HepG2 (cell line): ENCODE measurements at regions not wholly inside any gene's neighbourhood (a gene's known extent, or its start where the extent isn't known, plus 50 kb on each side); places are given as distances from the start of the nearest gene placed in this dataset.

Source experiments
- ATAC-seq: fragments of 200-7000 bp; cut with Tn5 transposase; 3 replicates; pipeline ENCODE4 v1.9.1; 2020; ENCODE audit warnings: mild to moderate bottlenecking, moderate library complexity
- BruUV-seq: library from RNA; stranded (reverse); fragments of 400-500 nt; replicated peaks from 2 replicates; lab custom pipeline; 2021; lab: Mats Ljungman, UMichigan
- CTCF ChIA-PET: fragments of 300-600 bp; formaldehyde crosslinking; extraction: SDS; loops from one replicate; lab custom pipeline; 2021; ENCODE audit warnings: low total read pairs, inconsistent platforms, low intra/inter-chr PET ratio; lab: Yijun Ruan, JAX
- POLR2A ChIA-PET: fragments of 350-600 bp; sonication (Branson Sonifier 250); formaldehyde crosslinking; loops from one replicate; lab custom pipeline; 2020; ENCODE audit warnings: antibody characterized with exemption, inconsistent platforms; lab: Yijun Ruan, JAX
- DNase-seq: peaks from one replicate; pipeline ENCODE4 v3.0.0-alpha.2; 2015; ENCODE audit warnings: low spot score
- FAIRE-seq: peaks from 3 replicates; lab custom pipeline; 2011; peaks lifted over from hg19 to GRCh38; lab: Jason Lieb, UNC
- H2AFZ ChIP-seq: one replicate; pipeline ENCODE4 v1.6.1; 2011; ENCODE audit warnings: low read length, inconsistent platforms
- H3K27ac ChIP-seq: fragments of 300-600 bp; 3 replicates; pipeline ENCODE4 v1.8.0; 2011; ENCODE audit warnings: mixed run types, mild to moderate bottlenecking, mixed read lengths, low read length, inconsistent platforms; ENCODE audit not compliant: insufficient read depth; ENCODE audit errors: extremely low read length
- H3K27me3 ChIP-seq, 2 experiments: fragments of 200-600 bp in 1 of 2; 2 replicates in 1 of 2; 3 replicates in 1 of 2; pipeline versions ENCODE4 v1.6.0 to v1.8.0; 2011; ENCODE audit warnings: low read length in 2 of 2, mild to moderate bottlenecking in 2 of 2, moderate library complexity in 2 of 2, inconsistent platforms in 1 of 2; ENCODE audit not compliant: insufficient read depth in 2 of 2, control insufficient read depth in 1 of 2
- H3K36me3 ChIP-seq, 2 experiments: fragments of 200-600 bp in 1 of 2; replicated peaks in 1 of 2; 2 replicates in 1 of 2; 3 replicates in 1 of 2; pipeline versions ENCODE4 v1.5.1 to v1.8.0; 2011; ENCODE audit warnings: low read length in 2 of 2, inconsistent platforms in 1 of 2; ENCODE audit not compliant: insufficient read depth in 2 of 2, control insufficient read depth in 1 of 2
- H3K4me1 ChIP-seq: 2 replicates; pipeline ENCODE4 v1.5.1; 2012; ENCODE audit warnings: low read length, inconsistent platforms; ENCODE audit not compliant: insufficient read depth
- H3K4me2 ChIP-seq: 2 replicates; pipeline ENCODE4 v1.6.0; 2011; ENCODE audit warnings: low read depth, low read length, inconsistent platforms
- H3K4me3 ChIP-seq, 3 experiments: fragments of 200-600 bp in 1 of 3; sonication (generic), shearing (Covaris generic) in 1 of 3; replicated peaks in 1 of 3; 2 replicates each; pipeline ENCODE4 v1.5.1; 2011 to 2016; ENCODE audit warnings: low read length in 3 of 3, inconsistent platforms in 2 of 3, low read depth in 2 of 3, mild to moderate bottlenecking in 2 of 3, control low read depth in 1 of 3, mixed read lengths in 1 of 3; ENCODE audit not compliant: insufficient read depth in 1 of 3
- H3K79me2 ChIP-seq: one replicate; pipeline ENCODE4 v1.6.1; 2011; ENCODE audit warnings: low read length, inconsistent platforms; ENCODE audit not compliant: insufficient read depth
- H3K9ac ChIP-seq: 2 replicates; pipeline ENCODE4 v1.6.0; 2011; ENCODE audit warnings: mild to moderate bottlenecking, low read depth, low read length, inconsistent platforms; ENCODE audit not compliant: insufficient read depth
- H3K9me3 ChIP-seq: 2 replicates; pipeline ENCODE4 v1.5.1; 2012; ENCODE audit warnings: mild to moderate bottlenecking, low read length
- H4K20me1 ChIP-seq: 2 replicates; pipeline ENCODE4 v1.6.0; 2011; ENCODE audit warnings: inconsistent platforms, mild to moderate bottlenecking, low read length, moderate library complexity; ENCODE audit not compliant: insufficient read depth
- CENPX ChIP-seq: sonication (generic); formaldehyde crosslinking; IDR thresholded peaks from 2 replicates; pipeline ENCODE4 v1.9.0; 2021; ENCODE audit warnings: mild to moderate bottlenecking, missing genetic modification reagents, moderate library complexity
- ELF4 ChIP-seq: sonication (generic); formaldehyde crosslinking; IDR thresholded peaks from 2 replicates; pipeline ENCODE4 v1.5.0; 2020; ENCODE audit warnings: missing genetic modification reagents, mild to moderate bottlenecking, moderate library complexity, borderline replicate concordance
- ETV6 ChIP-seq: sonication (generic); formaldehyde crosslinking; conservative IDR thresholded peaks from 2 replicates; pipeline ENCODE4 v1.4.0; 2020; ENCODE audit warnings: missing genetic modification reagents
- HBP1 ChIP-seq: IDR thresholded peaks from 2 replicates; pipeline ENCODE4 v1.6.1; 2016; ENCODE audit warnings: low read depth, control low read depth
- MEIS2 ChIP-seq: sonication (generic); formaldehyde crosslinking; IDR thresholded peaks from 2 replicates; pipeline ENCODE4 v1.9.0; 2021; ENCODE audit warnings: mild to moderate bottlenecking, missing genetic modification reagents
- SMAD3 ChIP-seq: sonication (generic); formaldehyde crosslinking; IDR thresholded peaks from 2 replicates; pipeline ENCODE4 v1.4.0; 2020; ENCODE audit warnings: missing genetic modification reagents
- ZBTB7B ChIP-seq: sonication (generic); formaldehyde crosslinking; IDR thresholded peaks from 2 replicates; pipeline ENCODE4 v1.4.0; 2020; ENCODE audit warnings: missing genetic modification reagents
- ZNF275 ChIP-seq: sonication (generic); formaldehyde crosslinking; IDR thresholded peaks from 2 replicates; pipeline ENCODE4 v1.8.0; 2022; ENCODE audit warnings: missing genetic modification reagents, mild to moderate bottlenecking, inconsistent platforms, borderline replicate concordance
- ZNF317 ChIP-seq: sonication (generic); formaldehyde crosslinking; IDR thresholded peaks from 2 replicates; pipeline ENCODE4 v1.5.0; 2020; ENCODE audit warnings: mild to moderate bottlenecking, missing genetic modification reagents
- ZNF382 ChIP-seq: sonication (generic); formaldehyde crosslinking; IDR thresholded peaks from 2 replicates; pipeline ENCODE4 v1.5.0; 2020; ENCODE audit warnings: missing genetic modification reagents, mild to moderate bottlenecking, borderline replicate concordance
- ZNF746 ChIP-seq: sonication (generic); formaldehyde crosslinking; IDR thresholded peaks from 2 replicates; pipeline ENCODE4 v1.8.0; 2022; ENCODE audit warnings: mild to moderate bottlenecking, missing genetic modification reagents
- WGBS: methylation state at CpG from one replicate; pipeline ENCODE4 v1.1.6; 2017; ENCODE audit warnings: low lambda C conversion rate; 5-methylcytosine and 5-hydroxymethylcytosine counted together
- in situ Hi-C: cut with HindIII; loops from 2 replicates; pipeline ENCODE4 v1.10.0; 2017; ENCODE audit warnings: low pct_unique_long_range_greater_than_20kb; ENCODE audit not compliant: extremely low pct_ligation_motif_present
- intact Hi-C: fragments of 100-400 bp; cut with micrococcal nuclease; formaldehyde crosslinking; loops from one replicate; pipeline ENCODE4 v1.10.0; 2022; ENCODE audit not compliant: unreplicated experiment

- no peak for FAIRE-seq
Observed at GRCh38 chr10:130358981-130359650, 222.9 kb downstream of the GLRX3 start.

GRCh38 chr10:130359711-130360110, 223.5 kb downstream of the GLRX3 start:
- H3K27ac ChIP-seq: no peak overlapping the region
- no TSS peak for BruUV-seq
- H3K9me3 ChIP-seq: no peaks in the 10 kb centered on the region
- intact Hi-C loops: no loop called here
- H3K27me3 ChIP-seq: peaks cover 0 to 4% of the 10 kb centered on the region in 2 experiments; a peak in 1 of 5 replicates
- no peaks in the 10 kb centered on the region for H3K79me2 ChIP-seq
- no peak overlapping the region for H3K4me2 ChIP-seq
- H3K4me3 ChIP-seq: no peak overlapping the region
- POLR2A ChIA-PET: no interaction called here
- ATAC-seq: no peak
- in situ Hi-C loops: no loop called here
- no peaks in the 10 kb centered on the region for H3K4me1 ChIP-seq
- no peak for TF ChIP-seq ZNF317 (CRISPR knock-in tag)
- TF ChIP-seq MEIS2 (CRISPR knock-in tag): no peak
- TF ChIP-seq ZNF382 (CRISPR knock-in tag): no peak
- TF ChIP-seq ETV6 (CRISPR knock-in tag): no peak
- TF ChIP-seq HBP1: no peak
- TF ChIP-seq ELF4 (CRISPR knock-in tag): no peak
- TF ChIP-seq CENPX (CRISPR knock-in tag): no peak
- no peak for TF ChIP-seq ZNF746
- TF ChIP-seq, all 625 proteins: peak for 0
- CTCF ChIA-PET: no interaction called here
- DNase-seq: no peak
- H3K9ac ChIP-seq: no peak overlapping the region
- no peak for FAIRE-seq
- H2AFZ ChIP-seq: no peak overlapping the region
- no peaks in the 10 kb centered on the region for H4K20me1 ChIP-seq
- 59% methylated on average over 8 of the region's 12 CpGs for WGBS
- H3K36me3 ChIP-seq: no peaks in the 10 kb centered on the region

More at GRCh38 chr10:130358981-130359650, 222.9 kb downstream of the GLRX3 start:
- H3K9me3 ChIP-seq: no peaks in the 10 kb centered on the region
- H3K36me3 ChIP-seq: no peaks in the 10 kb centered on the region
- H3K4me1 ChIP-seq: no peaks in the 10 kb centered on the region
- CTCF ChIA-PET: no interaction called here
- H3K27ac ChIP-seq: no peak overlapping the region
- in situ Hi-C loops: no loop called here
- WGBS: 39% methylated on average over 21 of the region's 23 CpGs
- intact Hi-C loops: no loop called here
- no peaks in the 10 kb centered on the region for H4K20me1 ChIP-seq
- no peak for ATAC-seq
- POLR2A ChIA-PET: no interaction called here
- DNase-seq: no peak
- no peaks in the 10 kb centered on the region for H3K79me2 ChIP-seq
- no peak overlapping the region for H3K4me3 ChIP-seq
- H2AFZ ChIP-seq: no peak overlapping the region
- BruUV-seq: no TSS peak
- no peak overlapping the region for H3K9ac ChIP-seq
- peaks cover 0 to 4% of the 10 kb centered on the region in 2 experiments; a peak in 1 of 5 replicates for H3K27me3 ChIP-seq
- no peak overlapping the region for H3K4me2 ChIP-seq
- TF ChIP-seq SMAD3 (CRISPR knock-in tag) (no peak), ZNF275 (CRISPR knock-in tag) (no peak), ZBTB7B (no peak)
- TF ChIP-seq, all 625 proteins: peak for 0
